ENCODE measurements at regions not wholly inside any gene's neighbourhood (a gene's known extent, or its start where the extent isn't known, plus 50 kb on each side); places are given as distances from the start of the nearest gene placed in this dataset.

DNA sequence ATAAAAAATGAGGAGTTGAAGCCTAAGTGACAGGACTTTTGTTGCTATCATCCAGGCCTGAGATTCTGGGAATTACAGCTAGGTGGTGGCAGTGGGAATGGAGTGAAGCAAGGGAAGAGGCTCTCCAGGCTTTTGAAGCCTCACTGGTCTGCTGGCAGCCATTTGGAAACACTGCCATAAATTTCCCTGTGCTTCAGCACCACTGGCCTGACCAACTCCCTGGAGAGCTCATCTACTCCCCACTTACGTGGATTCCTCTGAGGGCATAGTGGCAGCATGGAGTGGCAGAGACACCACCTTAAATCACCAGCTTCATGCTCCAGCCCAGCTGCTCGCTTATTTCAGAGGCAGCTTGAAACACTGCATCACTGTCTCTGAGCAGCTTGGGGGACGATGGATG is 518.2 kb downstream of the TLR4 start:
- no peak overlapping the region for H3K27ac ChIP-seq
- TF ChIP-seq, protein P1, sequence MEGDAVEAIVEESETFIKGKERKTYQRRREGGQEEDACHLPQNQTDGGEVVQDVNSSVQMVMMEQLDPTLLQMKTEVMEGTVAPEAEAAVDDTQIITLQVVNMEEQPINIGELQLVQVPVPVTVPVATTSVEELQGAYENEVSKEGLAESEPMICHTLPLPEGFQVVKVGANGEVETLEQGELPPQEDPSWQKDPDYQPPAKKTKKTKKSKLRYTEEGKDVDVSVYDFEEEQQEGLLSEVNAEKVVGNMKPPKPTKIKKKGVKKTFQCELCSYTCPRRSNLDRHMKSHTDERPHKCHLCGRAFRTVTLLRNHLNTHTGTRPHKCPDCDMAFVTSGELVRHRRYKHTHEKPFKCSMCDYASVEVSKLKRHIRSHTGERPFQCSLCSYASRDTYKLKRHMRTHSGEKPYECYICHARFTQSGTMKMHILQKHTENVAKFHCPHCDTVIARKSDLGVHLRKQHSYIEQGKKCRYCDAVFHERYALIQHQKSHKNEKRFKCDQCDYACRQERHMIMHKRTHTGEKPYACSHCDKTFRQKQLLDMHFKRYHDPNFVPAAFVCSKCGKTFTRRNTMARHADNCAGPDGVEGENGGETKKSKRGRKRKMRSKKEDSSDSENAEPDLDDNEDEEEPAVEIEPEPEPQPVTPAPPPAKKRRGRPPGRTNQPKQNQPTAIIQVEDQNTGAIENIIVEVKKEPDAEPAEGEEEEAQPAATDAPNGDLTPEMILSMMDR (IDR thresholded peaks at IDR 0.05): no peak
- no peak for TF ChIP-seq POLR2A (IDR thresholded peaks at IDR 0.05)
- intact Hi-C loops (cut with DNase I): no loop called here
- 23 to 54% methylated on average over 2 to 3 of the region's 3 CpGs for WGBS, 2 donors
- no peaks in the 10 kb centered on the region for H3K4me1 ChIP-seq
- H3K27me3 ChIP-seq: no peaks in the 10 kb centered on the region
- no peaks in the 10 kb centered on the region for H3K36me3 ChIP-seq
- H3K4me3 ChIP-seq: no peak overlapping the region
- no peaks in the 10 kb centered on the region for H3K9me3 ChIP-seq
- no peak for DNase-seq

DNA sequence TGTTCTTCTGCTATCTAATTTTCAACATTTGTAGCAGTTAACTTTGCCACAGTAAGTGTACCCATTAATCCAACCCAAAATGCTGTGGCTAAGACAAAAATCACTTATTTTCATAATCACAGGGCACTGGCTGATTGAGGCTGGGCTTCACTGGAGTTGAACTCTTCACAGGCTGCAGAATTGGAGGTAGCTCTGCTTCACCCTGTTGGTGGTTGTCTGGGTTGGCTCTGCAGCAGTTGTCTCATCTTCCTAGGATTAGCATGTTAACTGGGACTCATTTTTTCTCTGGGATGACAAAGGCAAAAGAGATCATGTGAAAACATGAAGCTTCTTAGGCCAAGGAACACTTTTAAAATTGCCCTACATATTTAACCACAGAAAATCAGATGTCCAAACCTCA is 518.9 kb downstream of the TLR4 start:
- TF ChIP-seq, protein P1 (IDR thresholded peaks at IDR 0.05): no peak
- no peak for TF ChIP-seq POLR2A (IDR thresholded peaks at IDR 0.05)
- Histone ChIP-seq H3K4me1 (no peaks in the 10 kb centered on the region), H3K9me3 (no peaks in the 10 kb centered on the region), H3K4me3 (no peak overlapping the region), H3K27me3 (no peaks in the 10 kb centered on the region), H3K27ac (no peak overlapping the region), H3K36me3 (no peaks in the 10 kb centered on the region)
- no peak for DNase-seq
- intact Hi-C loops (cut with DNase I): no loop called here

DNA sequence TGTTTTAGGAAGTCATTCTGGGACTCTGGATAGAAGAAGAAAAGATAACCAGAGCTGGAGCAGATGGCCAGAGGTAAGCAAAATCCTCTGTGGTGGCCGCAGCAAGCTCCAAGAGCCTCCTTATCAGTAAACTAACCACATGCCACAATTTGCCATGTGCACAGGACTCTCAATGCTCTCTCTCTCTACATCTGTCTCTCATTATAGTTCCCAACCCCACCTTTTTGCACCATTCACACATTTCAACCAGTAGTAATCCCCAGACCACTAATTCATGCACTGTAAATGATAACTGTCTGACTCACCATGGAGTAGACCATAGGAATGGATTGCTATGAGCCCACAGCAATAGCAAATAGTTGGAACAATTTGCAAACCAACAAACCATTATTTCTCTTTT is 526.1 kb downstream of the TLR4 start:
- H3K36me3 ChIP-seq: no peaks in the 10 kb centered on the region
- no peak overlapping the region for H3K27ac ChIP-seq
- H3K4me1 ChIP-seq: no peaks in the 10 kb centered on the region
- intact Hi-C loops (cut with DNase I): no loop called here
- no peak overlapping the region for H3K4me3 ChIP-seq
- WGBS, 2 donors: 19 to 33% methylated on average over 1 of the region's 1 CpG
- H3K9me3 ChIP-seq: no peaks in the 10 kb centered on the region
- TF ChIP-seq, protein P1 (IDR thresholded peaks at IDR 0.05): no peak
- no peak for TF ChIP-seq POLR2A (IDR thresholded peaks at IDR 0.05)
- no peak for DNase-seq
- no peaks in the 10 kb centered on the region for H3K27me3 ChIP-seq

- Histone ChIP-seq H3K27ac (no peak overlapping the region), H3K9me3 (no peaks in the 10 kb centered on the region), H3K4me1 (no peaks in the 10 kb centered on the region), H3K36me3 (no peaks in the 10 kb centered on the region), H3K27me3 (no peaks in the 10 kb centered on the region), H3K4me3 (no peak overlapping the region)
- DNase-seq: no peak
- TF ChIP-seq, protein P1 (IDR thresholded peaks at IDR 0.05): no peak
- TF ChIP-seq POLR2A (IDR thresholded peaks at IDR 0.05): no peak
- intact Hi-C loops (cut with DNase I): no loop called here
- 63 to 67% methylated on average over 1 of the region's 1 CpG for WGBS, 2 donors
Measured at GRCh38 chr9:118236625-118237024, 532.4 kb downstream of the TLR4 start.

- Histone ChIP-seq H3K4me3 (no peak overlapping the region), H3K27me3 (no peaks in the 10 kb centered on the region), H3K4me1 (no peaks in the 10 kb centered on the region), H3K36me3 (no peaks in the 10 kb centered on the region), H3K27ac (no peak overlapping the region), H3K9me3 (peaks cover 0 to 7% (median 0%) of the 10 kb centered on the region in 3 donors)
- intact Hi-C loops (cut with DNase I): no loop called here
- TF ChIP-seq POLR2A (IDR thresholded peaks at IDR 0.05): no peak
- TF ChIP-seq, protein P1 (IDR thresholded peaks at IDR 0.05): no peak
- no peak for DNase-seq
Measured at GRCh38 chr9:118238139-118238538, 533.9 kb downstream of the TLR4 start.
